ENCODE measurements at regions not wholly inside any gene's neighbourhood (a gene's known extent, or its start where the extent isn't known, plus 50 kb on each side); places are given as distances from the start of the nearest gene placed in this dataset.

DNA sequence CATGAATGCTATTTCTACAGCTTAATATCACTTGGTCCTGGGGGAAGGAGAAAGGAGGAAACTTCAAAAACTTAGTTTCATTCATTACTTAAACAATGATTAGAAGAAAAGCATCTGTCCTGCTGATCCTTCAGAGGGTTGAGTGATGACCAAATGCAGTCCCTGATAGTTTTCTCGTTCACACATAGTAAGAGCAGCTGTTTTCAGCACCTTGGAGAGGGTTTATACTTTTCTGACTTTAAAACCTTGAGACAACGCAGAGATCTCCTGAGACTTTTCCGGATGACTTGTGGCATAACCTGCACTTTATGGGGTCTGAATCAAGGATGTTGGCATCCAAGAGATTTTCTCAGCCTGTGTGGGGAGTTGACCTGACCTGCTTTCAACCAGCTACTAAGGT, 94.0 kb upstream of the KCND3 start:
- TF ChIP-seq POLR2AphosphoS5 (IDR thresholded peaks at IDR 0.05), result no peak
- no peak for TF ChIP-seq RAD21 (conservative IDR thresholded peaks at IDR 0.05)
- TF ChIP-seq, protein P1, sequence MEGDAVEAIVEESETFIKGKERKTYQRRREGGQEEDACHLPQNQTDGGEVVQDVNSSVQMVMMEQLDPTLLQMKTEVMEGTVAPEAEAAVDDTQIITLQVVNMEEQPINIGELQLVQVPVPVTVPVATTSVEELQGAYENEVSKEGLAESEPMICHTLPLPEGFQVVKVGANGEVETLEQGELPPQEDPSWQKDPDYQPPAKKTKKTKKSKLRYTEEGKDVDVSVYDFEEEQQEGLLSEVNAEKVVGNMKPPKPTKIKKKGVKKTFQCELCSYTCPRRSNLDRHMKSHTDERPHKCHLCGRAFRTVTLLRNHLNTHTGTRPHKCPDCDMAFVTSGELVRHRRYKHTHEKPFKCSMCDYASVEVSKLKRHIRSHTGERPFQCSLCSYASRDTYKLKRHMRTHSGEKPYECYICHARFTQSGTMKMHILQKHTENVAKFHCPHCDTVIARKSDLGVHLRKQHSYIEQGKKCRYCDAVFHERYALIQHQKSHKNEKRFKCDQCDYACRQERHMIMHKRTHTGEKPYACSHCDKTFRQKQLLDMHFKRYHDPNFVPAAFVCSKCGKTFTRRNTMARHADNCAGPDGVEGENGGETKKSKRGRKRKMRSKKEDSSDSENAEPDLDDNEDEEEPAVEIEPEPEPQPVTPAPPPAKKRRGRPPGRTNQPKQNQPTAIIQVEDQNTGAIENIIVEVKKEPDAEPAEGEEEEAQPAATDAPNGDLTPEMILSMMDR (IDR thresholded peaks at IDR 0.05; ENCODE audit: poor library complexity, severe bottlenecking), result no peak
- no peak for TF ChIP-seq MXI1 (conservative IDR thresholded peaks at IDR 0.05; ENCODE audit: poor library complexity, severe bottlenecking)
- TF ChIP-seq EZH2 (IDR thresholded peaks at IDR 0.05; ENCODE audit: borderline replicate concordance, insufficient read depth, low read length, poor library complexity, severe bottlenecking), result no peak
